Testis (tissue), 2 donors: ENCODE measurements at regions not wholly inside any gene's neighbourhood (a gene's known extent, or its start where the extent isn't known, plus 50 kb on each side); places are given as distances from the start of the nearest gene placed in this dataset.
"Not testable (repeated sequence)": the region's sequence is repeated elsewhere in the genome, so short reads cannot be mapped to it uniquely, and the experiment has no call there.

Source experiments
- DNase-seq: peaks from one replicate; pipeline ENCODE4 v3.0.0-alpha.2; 2019
- H3K27ac ChIP-seq, 2 donors: fragments of 200-600 bp; sonication (generic); one replicate each; pipeline ENCODE4 v1.5.1; 2019
- H3K27me3 ChIP-seq: fragments of 200-600 bp; sonication (generic); one replicate; pipeline ENCODE4 v1.5.1; 2019
- H3K36me3 ChIP-seq: fragments of 200-600 bp; sonication (generic); one replicate; pipeline ENCODE4 v1.5.1; 2017; ENCODE audit warnings: low read depth; ENCODE audit errors: missing control alignments
- H3K4me1 ChIP-seq: fragments of 200-600 bp; sonication (generic); one replicate; pipeline ENCODE4 v1.5.1; 2019
- H3K4me3 ChIP-seq, 2 donors: fragments of 200-600 bp; sonication (generic); one replicate each; pipeline ENCODE4 v1.5.1; 2017 to 2019
- H3K9me3 ChIP-seq: fragments of 200-600 bp; sonication (generic); one replicate; pipeline ENCODE4 v1.5.1; 2017
- POLR2A ChIP-seq: fragments of 450-650 bp; IDR thresholded peaks from one replicate; pipeline ENCODE4 v1.6.1; 2017; ENCODE audit warnings: antibody characterized with exemption, mild to moderate bottlenecking, moderate library complexity
- WGBS, 2 donors: methylation state at CpG; one replicate each; pipeline ENCODE4 v1.1.5; 2018; 5-methylcytosine and 5-hydroxymethylcytosine counted together
- intact Hi-C: fragments of 100-400 bp; cut with DNase I; formaldehyde crosslinking; loops from one replicate; pipeline ENCODE4 v1.15.1; 2023; ENCODE audit warnings: low total_unique reads
- TF ChIP-seq, protein P1 (sequence below), 3 experiments: fragments of 450-650 bp in 2 of 3; fragments of 200-600 bp in 1 of 3; sonication (generic) in 1 of 3; IDR thresholded peaks; one replicate each; pipeline ENCODE4 v1.5.1; 2016 to 2019; ENCODE audit warnings: antibody characterized with exemption in 3 of 3, mild to moderate bottlenecking in 2 of 3, moderate library complexity in 1 of 3

DNA sequence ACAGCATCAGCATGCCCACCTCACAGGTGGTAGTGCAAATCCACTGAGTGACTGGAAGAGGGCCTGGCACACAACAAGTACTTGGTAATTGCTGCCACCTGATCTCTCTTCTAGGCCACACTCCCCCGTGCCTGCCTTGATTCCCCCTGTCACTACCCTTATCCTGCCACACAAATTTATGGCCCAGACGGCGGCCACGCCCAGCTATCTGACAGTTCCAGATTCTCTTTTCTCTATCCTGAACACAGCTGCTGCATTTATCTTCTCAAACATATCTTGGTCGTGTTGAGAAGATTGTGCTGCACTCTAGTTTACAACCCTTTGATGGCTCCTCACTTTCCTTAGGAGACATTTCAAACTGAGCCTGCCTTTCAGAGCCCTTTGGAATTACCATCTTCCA, 585.2 kb downstream of the NTRK3 start:
- Histone ChIP-seq H3K4me1 (no peaks in the 10 kb centered on the region), H3K9me3 (no peaks in the 10 kb centered on the region), H3K4me3 (no peak overlapping the region), H3K36me3 (no peaks in the 10 kb centered on the region), H3K27me3 (no peaks in the 10 kb centered on the region), H3K27ac (no peak overlapping the region)
- TF ChIP-seq, protein P1, sequence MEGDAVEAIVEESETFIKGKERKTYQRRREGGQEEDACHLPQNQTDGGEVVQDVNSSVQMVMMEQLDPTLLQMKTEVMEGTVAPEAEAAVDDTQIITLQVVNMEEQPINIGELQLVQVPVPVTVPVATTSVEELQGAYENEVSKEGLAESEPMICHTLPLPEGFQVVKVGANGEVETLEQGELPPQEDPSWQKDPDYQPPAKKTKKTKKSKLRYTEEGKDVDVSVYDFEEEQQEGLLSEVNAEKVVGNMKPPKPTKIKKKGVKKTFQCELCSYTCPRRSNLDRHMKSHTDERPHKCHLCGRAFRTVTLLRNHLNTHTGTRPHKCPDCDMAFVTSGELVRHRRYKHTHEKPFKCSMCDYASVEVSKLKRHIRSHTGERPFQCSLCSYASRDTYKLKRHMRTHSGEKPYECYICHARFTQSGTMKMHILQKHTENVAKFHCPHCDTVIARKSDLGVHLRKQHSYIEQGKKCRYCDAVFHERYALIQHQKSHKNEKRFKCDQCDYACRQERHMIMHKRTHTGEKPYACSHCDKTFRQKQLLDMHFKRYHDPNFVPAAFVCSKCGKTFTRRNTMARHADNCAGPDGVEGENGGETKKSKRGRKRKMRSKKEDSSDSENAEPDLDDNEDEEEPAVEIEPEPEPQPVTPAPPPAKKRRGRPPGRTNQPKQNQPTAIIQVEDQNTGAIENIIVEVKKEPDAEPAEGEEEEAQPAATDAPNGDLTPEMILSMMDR (IDR thresholded peaks at IDR 0.05) = no peak
- no peak for TF ChIP-seq POLR2A
- intact Hi-C loops = loop anchor here (10.0 kb wide), 2 partner anchors 56 to 574 kb away; no protein-coding TSS in a partner anchor
- 61 to 67% methylated on average over 5 of the region's 5 CpGs for WGBS, 2 donors
- no peak for DNase-seq

DNA sequence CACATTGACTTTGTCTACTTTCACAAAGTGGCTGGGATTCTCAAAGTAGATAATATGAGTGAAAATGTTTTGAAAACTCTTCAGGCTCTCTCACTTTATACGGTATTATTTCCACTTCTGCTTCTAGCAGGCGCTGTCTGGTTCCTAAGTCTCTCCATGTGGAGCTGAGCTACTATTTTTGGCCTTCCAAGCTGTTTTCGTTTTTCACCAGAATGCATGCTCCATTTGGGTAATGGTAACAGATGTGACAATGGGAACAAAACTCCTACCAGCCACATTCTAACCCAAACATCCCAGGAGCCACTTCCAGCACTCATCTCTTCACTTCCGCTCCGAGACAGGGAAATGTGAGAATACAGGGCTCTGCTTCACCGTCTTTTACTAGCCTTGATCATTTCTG, 586.7 kb downstream of the NTRK3 start:
- intact Hi-C loops = loop anchor here (10.0 kb wide), 2 partner anchors 55 to 575 kb away; no protein-coding TSS in a partner anchor
- H3K4me3 ChIP-seq = no peak overlapping the region
- no peak overlapping the region for H3K27ac ChIP-seq
- WGBS, 2 donors = 85 to 87% methylated on average over 6 of the region's 6 CpGs
- no peaks in the 10 kb centered on the region for H3K9me3 ChIP-seq
- H3K36me3 ChIP-seq = no peaks in the 10 kb centered on the region
- no peak for DNase-seq
- H3K27me3 ChIP-seq = no peaks in the 10 kb centered on the region
- H3K4me1 ChIP-seq = no peaks in the 10 kb centered on the region
- TF ChIP-seq, protein P1 (IDR thresholded peaks at IDR 0.05) = no peak
- no peak for TF ChIP-seq POLR2A

DNA sequence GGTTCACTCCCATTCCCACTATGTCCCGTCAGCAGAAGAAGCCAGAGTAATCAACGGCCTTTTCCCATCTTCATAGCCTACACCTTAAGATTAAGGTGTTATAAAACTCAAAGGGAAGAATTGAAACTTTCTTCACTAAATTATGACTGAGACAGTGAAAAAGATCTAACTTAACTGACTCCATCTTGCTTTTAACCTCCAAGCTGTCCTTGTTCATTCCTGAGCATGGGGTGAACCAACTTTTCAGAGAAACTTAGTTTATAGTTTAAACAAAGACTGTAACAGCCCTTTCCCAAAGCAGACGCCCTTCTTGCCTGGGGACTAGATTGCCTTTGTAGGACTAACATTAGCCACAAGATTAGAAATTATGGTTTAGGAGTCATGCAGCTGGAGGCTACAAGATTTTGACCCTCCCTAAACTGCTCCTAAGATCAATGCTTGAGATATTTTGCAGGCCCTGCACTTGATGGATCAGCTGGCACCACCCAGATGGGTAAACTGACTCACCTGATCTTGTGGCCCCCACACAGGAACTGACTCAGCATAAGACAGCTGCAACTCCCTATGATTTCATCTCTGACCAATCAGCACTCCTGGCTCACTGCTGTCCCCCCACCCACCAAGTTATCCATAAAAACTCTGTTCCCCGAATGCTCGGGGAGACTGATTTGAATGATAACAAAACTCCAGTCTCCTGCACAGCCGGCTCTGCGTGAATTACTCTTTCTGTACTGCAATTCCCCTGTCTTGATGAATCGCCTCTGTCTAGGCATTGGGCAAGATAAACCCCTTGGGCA, 587.6 kb downstream of the NTRK3 start:
- H3K4me3 ChIP-seq, H3K9me3 ChIP-seq, DNase-seq, H3K27me3 ChIP-seq, intact Hi-C loops, H3K4me1 ChIP-seq, H3K36me3 ChIP-seq, H3K27ac ChIP-seq: not testable (repeated sequence)
- 93 to 94% methylated on average over 8 of the region's 8 CpGs for WGBS, 2 donors

DNA sequence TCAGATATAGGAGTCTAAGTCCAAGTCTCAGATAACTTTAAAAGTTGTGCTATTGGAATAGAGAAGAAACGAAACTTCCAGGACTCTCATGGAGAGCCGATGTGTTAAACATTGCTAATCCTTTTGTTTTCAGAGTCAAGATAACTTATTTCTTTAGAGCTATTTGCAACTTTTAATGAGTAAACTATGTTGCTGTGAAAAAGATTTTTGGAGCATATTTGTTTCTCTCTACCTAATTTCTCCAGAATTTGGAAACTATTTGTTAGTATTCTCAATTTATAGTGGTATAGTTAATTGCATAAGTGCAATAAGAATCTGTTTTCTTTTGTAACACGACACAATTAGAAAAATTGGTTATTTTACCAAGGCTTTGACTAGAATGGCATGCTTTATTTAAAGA, 588.9 kb downstream of the NTRK3 start:
- Histone ChIP-seq H3K4me3 (no peak overlapping the region), H3K36me3 (no peaks in the 10 kb centered on the region), H3K4me1 (no peaks in the 10 kb centered on the region), H3K9me3 (no peaks in the 10 kb centered on the region), H3K27me3 (no peaks in the 10 kb centered on the region), H3K27ac (no peak overlapping the region)
- intact Hi-C loops = no loop called here
- no peak for TF ChIP-seq POLR2A
- TF ChIP-seq, protein P1 (IDR thresholded peaks at IDR 0.05) = no peak
- no peak for DNase-seq
- 89 to 91% methylated on average over 3 of the region's 3 CpGs for WGBS, 2 donors

DNA sequence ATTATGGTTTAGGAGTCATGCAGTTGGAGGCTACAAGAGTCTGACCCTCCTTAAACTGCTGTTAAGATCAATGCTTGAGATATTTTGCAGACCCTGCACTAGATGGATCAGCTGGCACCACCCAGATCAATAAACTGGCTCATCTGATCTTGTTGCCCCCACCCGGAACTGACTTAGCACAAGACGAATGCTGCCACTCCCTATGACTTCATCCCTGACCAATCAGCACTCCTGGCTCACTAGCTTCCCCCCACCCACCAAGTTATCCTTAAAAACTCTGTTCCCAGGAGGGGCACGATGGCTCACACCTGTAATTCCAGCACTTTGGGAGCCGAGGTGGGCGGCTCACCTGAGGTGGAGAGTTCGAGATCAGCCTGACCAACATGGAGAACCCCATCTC, 594.0 kb downstream of the NTRK3 start:
- Histone ChIP-seq H3K4me3 (no peak overlapping the region), H3K36me3 (no peaks in the 10 kb centered on the region), H3K27me3 (no peaks in the 10 kb centered on the region), H3K4me1 (no peaks in the 10 kb centered on the region), H3K27ac (no peak overlapping the region), H3K9me3 (no peaks in the 10 kb centered on the region)
- TF ChIP-seq POLR2A = no peak
- TF ChIP-seq, protein P1 (IDR thresholded peaks at IDR 0.05) = no peak
- intact Hi-C loops = no loop called here
- 88% methylated on average over 6 of the region's 6 CpGs for WGBS, 2 donors
- no peak for DNase-seq
